ENCODE measurements at regions not wholly inside any gene's neighbourhood (a gene's known extent, or its start where the extent isn't known, plus 50 kb on each side); places are given as distances from the start of the nearest gene placed in this dataset.
"Not testable (repeated sequence)": the region's sequence is repeated elsewhere in the genome, so short reads cannot be mapped to it uniquely, and the experiment has no call there.

- DNase-seq, result peak; percentile 25
These were observed 169.2 kb upstream of the PLXNC1 start for GRCh38 chr12:93979189-93979588.

- no peak for DNase-seq
These were observed 167.7 kb upstream of the PLXNC1 start for GRCh38 chr12:93980711-93981110.

GRCh38 chr12:93981411-93981810 is 167.0 kb upstream of the PLXNC1 start:
- no peak for DNase-seq

GRCh38 chr12:93982771-93983315 is 165.5 kb upstream of the PLXNC1 start:
- no peak for DNase-seq

- DNase-seq, result no peak
These were observed 164.4 kb upstream of the PLXNC1 start for GRCh38 chr12:93984005-93984404.

GRCh38 chr12:93989949-93990348 is 158.4 kb upstream of the PLXNC1 start:
- DNase-seq, result no peak

- DNase-seq, result no peak
These were observed 157.3 kb upstream of the PLXNC1 start for GRCh38 chr12:93990832-93991803.

- DNase-seq, result no peak
These were observed 156.4 kb upstream of the PLXNC1 start for GRCh38 chr12:93991829-93992461.

- DNase-seq, result no peak
These were observed 153.7 kb upstream of the PLXNC1 start for GRCh38 chr12:93994721-93995120.

GRCh38 chr12:93996321-93996720 is 152.1 kb upstream of the PLXNC1 start:
- DNase-seq, result no peak

GRCh38 chr12:94001691-94002090 is 146.7 kb upstream of the PLXNC1 start:
- DNase-seq, result no peak

- not testable (repeated sequence) for DNase-seq
These were observed 145.5 kb upstream of the PLXNC1 start for GRCh38 chr12:94002925-94003324.

- DNase-seq, result peak; percentile 62
These were observed 140.5 kb upstream of the PLXNC1 start for GRCh38 chr12:94007833-94008232.

- no peak for DNase-seq
These were observed 138.1 kb upstream of the PLXNC1 start for GRCh38 chr12:94010307-94010706.

GRCh38 chr12:94012071-94012470 is 136.3 kb upstream of the PLXNC1 start:
- no peak for DNase-seq

GRCh38 chr12:94012590-94012989 is 135.8 kb upstream of the PLXNC1 start:
- DNase-seq, result no peak

GRCh38 chr12:94017247-94017646 is 131.1 kb upstream of the PLXNC1 start:
- DNase-seq, result not testable (repeated sequence)

GRCh38 chr12:94020335-94020734 is 128.0 kb upstream of the PLXNC1 start:
- no peak for DNase-seq

- DNase-seq, result no peak
These were observed 124.5 kb upstream of the PLXNC1 start for GRCh38 chr12:94023879-94024278.

- no peak for DNase-seq
These were observed 123.3 kb upstream of the PLXNC1 start for GRCh38 chr12:94025068-94025467.

GRCh38 chr12:94025756-94026155 is 122.6 kb upstream of the PLXNC1 start:
- DNase-seq, result no peak

GRCh38 chr12:94026596-94026995 is 121.8 kb upstream of the PLXNC1 start:
- no peak for DNase-seq

GRCh38 chr12:94027561-94027960 is 120.8 kb upstream of the PLXNC1 start:
- no peak for DNase-seq

GRCh38 chr12:94031763-94032162 is 116.6 kb upstream of the PLXNC1 start:
- DNase-seq, result no peak
